Esophagus squamous epithelium (tissue), 5 donors: ENCODE measurements at regions not wholly inside any gene's neighbourhood (a gene's known extent, or its start where the extent isn't known, plus 50 kb on each side); places are given as distances from the start of the nearest gene placed in this dataset.

ENCODE experiments used
- DNase-seq: peaks from one replicate; lab custom pipeline; 2025; lab: John Stamatoyannopoulos, UW
- H3K27ac ChIP-seq, 4 donors: fragments of 200-600 bp; sonication (generic); one replicate each; pipeline ENCODE4 v1.5.1; 2016 to 2019; ENCODE audit warnings: mild to moderate bottlenecking in 1 of 4
- H3K27me3 ChIP-seq, 4 donors: fragments of 200-600 bp; sonication (generic); 1 replicate in 3 of 4; 2 replicates in 1 of 4; pipeline versions ENCODE4 v1.5.1 to v1.6.0; 2017 to 2021; ENCODE audit warnings: antibody characterized with exemption in 1 of 4
- H3K36me3 ChIP-seq, 3 donors: fragments of 200-600 bp; sonication (generic); one replicate each; pipeline ENCODE4 v1.5.1; 2016 to 2019
- H3K4me1 ChIP-seq, 3 donors: fragments of 200-600 bp; sonication (generic); one replicate each; pipeline ENCODE4 v1.5.1; 2017 to 2019
- H3K4me3 ChIP-seq, 4 donors: fragments of 200-600 bp; sonication (generic); 1 replicate in 3 of 4; 2 replicates in 1 of 4; pipeline ENCODE4 v1.5.1; 2016 to 2019; ENCODE audit warnings: mild to moderate bottlenecking in 2 of 4, moderate library complexity in 1 of 4
- H3K9me3 ChIP-seq, 3 donors: fragments of 200-600 bp; sonication (generic); one replicate each; pipeline ENCODE4 v1.5.1; 2016 to 2019
- CTCF ChIP-seq, 6 experiments: fragments of 450-650 bp in 4 of 6; fragments of 200-600 bp in 2 of 6; sonication (generic) in 2 of 6; IDR thresholded peaks; one replicate each; pipeline ENCODE4 v1.5.1; 2016 to 2019; ENCODE audit warnings: antibody characterized with exemption in 6 of 6, mild to moderate bottlenecking in 4 of 6, moderate library complexity in 4 of 6
- POLR2A ChIP-seq, 4 donors: fragments of 450-650 bp; IDR thresholded peaks; one replicate each; pipeline ENCODE4 v1.6.1; 2017; ENCODE audit warnings: antibody characterized with exemption in 4 of 4, mild to moderate bottlenecking in 4 of 4, moderate library complexity in 3 of 4
- WGBS, 2 donors: methylation state at CpG; one replicate each; pipeline ENCODE4 v1.1.5; 2018; 5-methylcytosine and 5-hydroxymethylcytosine counted together
- intact Hi-C: fragments of 100-400 bp; cut with DNase I; formaldehyde crosslinking; loops from one replicate; pipeline ENCODE4 v1.15.0; 2022
- donor health status: DM: yes; HTN: yes; CAD: no.

DNA sequence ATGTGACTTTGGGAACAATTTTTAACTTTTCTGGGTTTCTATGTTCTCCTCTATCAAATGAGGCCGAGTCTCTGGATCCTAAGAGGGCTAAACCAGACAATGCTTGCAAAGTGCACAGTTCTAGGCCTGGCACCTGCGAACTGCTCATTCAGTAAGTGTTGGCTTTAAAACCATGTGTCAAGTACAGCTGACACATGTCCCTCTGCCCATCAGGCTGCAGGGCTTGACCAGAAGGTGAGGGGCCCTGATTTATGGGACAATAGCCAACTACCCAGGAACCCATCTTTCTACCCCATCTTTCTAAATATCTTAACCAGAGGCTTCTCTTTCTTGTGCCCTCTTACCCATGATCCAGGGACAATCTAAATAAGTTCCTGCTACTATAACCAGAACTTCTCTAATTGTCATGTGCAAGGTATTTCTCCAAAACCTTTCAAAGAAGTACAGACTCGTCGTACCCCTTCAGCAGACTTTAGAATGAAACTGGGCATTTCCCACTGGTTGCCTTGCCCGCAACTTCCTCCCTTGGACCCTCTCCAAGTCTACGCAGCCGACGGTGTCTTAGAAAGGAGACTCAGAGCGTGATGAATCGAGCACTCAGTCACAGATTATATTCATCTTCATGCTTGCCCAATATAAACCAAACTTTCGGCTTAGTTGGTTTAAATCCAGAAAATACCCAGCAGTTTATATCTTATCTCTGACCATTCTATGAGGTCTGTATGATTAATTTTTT, 69.8 kb upstream of the STEAP1B start:
- Histone ChIP-seq H3K4me3 (no peak overlapping the region), H3K27me3 (no peaks in the 10 kb centered on the region), H3K36me3 (no peaks in the 10 kb centered on the region), H3K9me3 (no peaks in the 10 kb centered on the region), H3K4me1 (peaks cover 0 to 15% (median 11%) of the 10 kb centered on the region in 3 donors), H3K27ac (no peak overlapping the region)
- WGBS, 2 donors, result 54 to 56% methylated on average over 11 of the region's 11 CpGs
- intact Hi-C loops, result no loop called here
- TF ChIP-seq POLR2A (IDR thresholded peaks at IDR 0.05) (no peak), CTCF (IDR thresholded peaks at IDR 0.05) (no peak)
- no peak for DNase-seq

GRCh38 chr7:22566592-22566991, 66.6 kb upstream of the STEAP1B start:
- no peaks in the 10 kb centered on the region for H3K9me3 ChIP-seq
- intact Hi-C loops, result no loop called here
- H3K36me3 ChIP-seq, result no peaks in the 10 kb centered on the region
- H3K27me3 ChIP-seq, result peaks cover 0 to 14% (median 0%) of the 10 kb centered on the region in 4 donors
- DNase-seq, result no peak
- 58 to 62% methylated on average over 4 of the region's 4 CpGs for WGBS, 2 donors
- H3K4me3 ChIP-seq, result no peak overlapping the region
- peaks cover 4 to 45% (median 18%) of the 10 kb centered on the region in 3 donors for H3K4me1 ChIP-seq
- no peak for TF ChIP-seq POLR2A (IDR thresholded peaks at IDR 0.05)
- TF ChIP-seq CTCF (IDR thresholded peaks at IDR 0.05), result no peak
- no peak overlapping the region for H3K27ac ChIP-seq

- Histone ChIP-seq H3K9me3 (no peaks in the 10 kb centered on the region), H3K4me1 (peaks cover 4 to 49% (median 22%) of the 10 kb centered on the region in 3 donors), H3K27ac (peak overlapping the region in 1 of 4 donors; percentile 71), H3K36me3 (no peaks in the 10 kb centered on the region), H3K4me3 (no peak overlapping the region), H3K27me3 (peaks cover 0 to 14% (median 0%) of the 10 kb centered on the region in 4 donors)
- no peak for DNase-seq
- intact Hi-C loops, result no loop called here
- WGBS, 2 donors, result 75 to 87% methylated on average over 4 of the region's 4 CpGs
- TF ChIP-seq POLR2A (IDR thresholded peaks at IDR 0.05) (no peak), CTCF (IDR thresholded peaks at IDR 0.05) (no peak)
Measured at GRCh38 chr7:22566176-22566575, 66.2 kb upstream of the STEAP1B start.

DNA sequence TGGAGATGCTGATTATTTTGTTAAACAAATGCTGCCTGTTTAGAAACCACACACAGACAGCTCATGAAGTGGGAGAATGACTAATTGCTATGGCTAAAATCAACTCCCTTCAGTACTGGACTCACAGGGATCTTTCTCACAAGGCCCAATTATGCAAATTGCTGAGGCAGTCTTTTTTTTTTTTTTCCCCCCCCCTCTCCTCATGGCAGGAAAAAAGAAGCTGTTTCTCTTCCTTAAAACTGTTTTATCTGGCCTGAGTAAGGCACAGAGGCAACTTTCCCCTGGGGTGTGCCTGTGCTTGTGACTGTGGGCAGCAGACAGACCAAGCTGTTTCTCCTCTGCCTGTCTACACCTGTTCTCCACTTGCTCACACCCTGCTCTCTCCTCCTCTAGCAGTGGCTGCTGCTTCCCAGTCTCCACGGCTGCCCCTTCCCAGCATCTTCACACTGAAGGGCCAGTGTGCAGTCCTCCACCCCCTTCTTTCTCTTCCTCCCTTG, 65.4 kb upstream of the STEAP1B start:
- DNase-seq, result no peak
- intact Hi-C loops, result no loop called here
- peaks cover 4 to 57% (median 27%) of the 10 kb centered on the region in 3 donors for H3K4me1 ChIP-seq
- H3K27me3 ChIP-seq, result peaks cover 0 to 14% (median 0%) of the 10 kb centered on the region in 4 donors
- H3K9me3 ChIP-seq, result no peaks in the 10 kb centered on the region
- no peaks in the 10 kb centered on the region for H3K36me3 ChIP-seq
- 15 to 18% methylated on average over 1 of the region's 1 CpG for WGBS, 2 donors
- H3K4me3 ChIP-seq, result no peak overlapping the region
- TF ChIP-seq POLR2A (IDR thresholded peaks at IDR 0.05), result no peak
- no peak for TF ChIP-seq CTCF (IDR thresholded peaks at IDR 0.05)
- peak overlapping the region in 2 of 4 donors; percentile 22 to 71 for H3K27ac ChIP-seq

- Histone ChIP-seq H3K27me3 (peaks cover 0 to 14% (median 0%) of the 10 kb centered on the region in 4 donors), H3K4me3 (no peak overlapping the region), H3K4me1 (peaks cover 4 to 63% (median 27%) of the 10 kb centered on the region in 3 donors), H3K36me3 (no peaks in the 10 kb centered on the region), H3K27ac (peak overlapping the region in 2 of 4 donors; percentile 11 to 14), H3K9me3 (no peaks in the 10 kb centered on the region)
- intact Hi-C loops, result loop anchor here (5.0 kb wide), 1 partner anchor 163 kb away; the partner anchor contains the start of gene IL6
- TF ChIP-seq CTCF (IDR thresholded peaks at IDR 0.05), result no peak
- no peak for TF ChIP-seq POLR2A (IDR thresholded peaks at IDR 0.05)
- WGBS, 2 donors, result 42 to 48% methylated on average over 5 to 6 of the region's 6 CpGs
- DNase-seq, result no peak
Measured at GRCh38 chr7:22564511-22565045, 64.6 kb upstream of the STEAP1B start.
